Mammary epithelial cell (primary cell): ENCODE measurements at regions not wholly inside any gene's neighbourhood (a gene's known extent, or its start where the extent isn't known, plus 50 kb on each side); places are given as distances from the start of the nearest gene placed in this dataset.

ENCODE experiments used
- CTCF ChIP-seq, 2 donors: IDR thresholded peaks in 1 of 2; conservative IDR thresholded peaks in 1 of 2; 2 replicates each; pipeline ENCODE4 v1.5.1; 2011 to 2012; ENCODE audit warnings: inconsistent platforms in 2 of 2, low read length in 2 of 2, mild to moderate bottlenecking in 2 of 2, control low read depth in 1 of 2, low read depth in 1 of 2; ENCODE audit not compliant: insufficient read depth in 1 of 2; ENCODE audit errors: extremely low read depth in 1 of 2
- EZH2 ChIP-seq: IDR thresholded peaks from 2 replicates; pipeline ENCODE4 v1.6.1; 2012; ENCODE audit warnings: low read length, inconsistent platforms, borderline replicate concordance

- TF ChIP-seq CTCF (conservative IDR thresholded peaks at IDR 0.05 in 1 of 2, IDR thresholded peaks at IDR 0.05 in 1 of 2; ENCODE audit: extremely low read depth in 1 of 2, insufficient read depth in 1 of 2, low read depth in 1 of 2, low read length in 2 of 2) (no peak), EZH2 (no peak)
Measured at GRCh38 chr13:77379508-77379907, 52.6 kb upstream of the MYCBP2 start.
